LNCAP (cell line): ENCODE measurements at regions not wholly inside any gene's neighbourhood (a gene's known extent, or its start where the extent isn't known, plus 50 kb on each side); places are given as distances from the start of the nearest gene placed in this dataset.

Experiments
- CTCF ChIP-seq: fragments of 450-650 bp; IDR thresholded peaks from 2 replicates; pipeline ENCODE4 v1.5.1; 2017; ENCODE audit warnings: mild to moderate bottlenecking

GRCh38 chr12:75960954-75961661 lies 70.5 kb downstream of the PHLDA1 start:
- TF ChIP-seq CTCF: no peak

DNA sequence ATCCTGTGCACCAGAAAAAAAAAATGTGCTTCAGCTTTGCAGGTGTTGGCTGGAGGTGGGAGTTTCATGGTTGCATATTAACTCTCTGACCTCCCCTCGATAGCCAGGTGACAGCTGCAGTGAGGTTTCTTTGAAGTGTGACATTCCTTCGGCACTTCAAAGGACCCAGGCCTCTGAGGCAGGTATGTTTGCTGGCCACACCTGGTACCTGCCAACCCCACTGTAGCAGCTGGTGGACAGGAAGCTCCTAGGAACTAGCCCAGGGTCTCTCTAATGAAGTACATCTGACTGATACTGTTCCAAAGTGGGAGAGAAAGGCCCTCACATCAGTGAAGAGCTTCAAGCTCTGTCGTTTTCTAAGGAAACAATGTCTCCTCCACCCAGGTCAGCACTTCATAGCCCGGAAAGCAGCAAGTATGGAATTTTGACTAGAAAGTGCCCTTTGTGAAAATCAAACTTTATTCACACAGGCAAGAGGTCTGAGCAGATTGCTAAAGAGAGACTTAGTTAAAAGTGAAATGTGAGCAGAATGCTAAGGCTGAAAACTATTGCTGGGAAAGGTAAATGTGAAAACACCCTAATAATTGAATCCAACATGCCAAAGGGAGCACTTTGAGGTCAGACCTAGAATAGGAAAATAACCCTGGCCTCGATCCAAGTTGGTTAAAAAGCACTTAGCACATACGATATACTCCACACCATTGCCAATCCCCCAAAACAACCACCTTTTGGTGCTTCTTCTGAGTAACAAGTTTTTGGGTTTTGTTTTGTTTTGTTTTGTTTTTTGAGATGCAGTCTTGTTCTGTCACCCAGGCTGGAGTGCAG lies 71.3 kb downstream of the PHLDA1 start:
- no peak for TF ChIP-seq CTCF

DNA sequence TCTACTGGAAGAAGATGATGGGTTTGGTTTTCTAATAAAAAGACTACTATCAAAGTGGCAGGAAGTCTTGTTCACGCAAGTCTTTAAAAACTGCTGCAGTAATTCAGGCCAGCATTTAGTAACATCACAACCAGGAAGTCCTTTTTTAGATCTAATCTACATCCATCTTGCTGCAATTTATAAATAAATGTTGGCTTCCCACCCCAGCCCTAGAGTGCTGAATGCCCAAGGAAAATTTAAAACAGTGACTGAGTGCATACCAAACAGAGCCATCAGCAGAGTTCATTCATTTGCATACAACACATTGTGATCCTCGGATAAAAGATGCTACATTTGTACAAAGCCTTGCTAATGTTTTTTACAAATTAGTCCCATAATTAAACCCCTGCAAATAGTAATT lies 72.1 kb downstream of the PHLDA1 start:
- TF ChIP-seq CTCF: no peak

DNA sequence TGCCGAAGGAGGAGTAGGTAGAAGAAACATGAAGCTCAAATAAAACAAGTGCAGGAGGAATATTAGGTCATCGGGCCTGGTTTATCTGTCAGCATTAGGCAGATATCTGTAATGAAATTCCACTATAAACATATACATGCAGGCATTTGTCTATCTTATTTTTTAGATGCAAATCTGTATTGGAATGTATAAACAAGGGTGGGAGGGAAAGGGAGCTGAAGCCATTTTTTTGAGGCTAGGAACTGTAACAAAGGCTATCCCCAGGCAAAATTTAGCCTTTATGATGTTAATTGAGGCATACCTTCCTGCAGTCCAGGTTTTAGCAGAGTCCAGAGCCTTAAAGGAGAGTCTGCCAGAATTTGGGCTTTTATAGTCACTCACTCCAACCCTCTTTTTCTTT lies 72.5 kb downstream of the PHLDA1 start:
- TF ChIP-seq CTCF: no peak

DNA sequence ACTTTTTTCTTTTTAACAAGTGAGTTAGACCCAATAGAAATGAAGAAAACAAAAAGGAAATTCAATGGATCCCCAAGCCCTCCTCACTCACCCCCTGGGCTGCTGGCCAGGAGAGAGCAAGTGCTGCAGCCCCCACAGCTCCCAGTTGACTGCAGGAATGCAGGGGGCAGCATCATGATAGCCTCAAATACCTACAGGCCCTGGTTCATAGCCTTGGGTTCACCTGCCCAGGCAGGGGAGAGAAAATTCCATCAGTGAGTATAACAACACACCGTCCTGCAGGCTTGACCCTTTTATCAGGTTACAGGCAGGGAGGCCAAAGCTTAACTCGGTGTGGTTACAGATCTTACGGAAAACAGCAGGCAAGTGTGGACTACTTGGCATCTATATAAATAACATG lies 76.3 kb downstream of the PHLDA1 start:
- TF ChIP-seq CTCF: no peak

DNA sequence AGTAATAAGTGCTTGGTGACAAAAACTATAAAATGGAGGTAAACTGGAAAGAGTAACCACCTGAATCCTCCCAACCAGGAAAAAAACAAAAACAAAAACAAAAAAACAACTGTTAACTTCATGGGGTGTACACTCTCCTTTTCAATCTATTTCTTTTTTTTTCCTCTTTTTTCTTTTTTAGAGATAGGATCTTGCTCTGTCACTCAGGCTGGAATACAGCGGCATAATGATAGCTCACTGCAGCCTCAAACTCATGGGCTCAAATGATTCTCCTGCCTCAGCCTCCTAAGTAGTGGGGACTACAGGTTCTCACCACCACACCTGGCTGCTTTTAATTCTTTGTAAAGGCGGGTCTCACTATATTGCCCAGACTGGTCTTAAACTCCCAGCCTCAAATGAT lies 76.8 kb downstream of the PHLDA1 start:
- TF ChIP-seq CTCF: no peak

DNA sequence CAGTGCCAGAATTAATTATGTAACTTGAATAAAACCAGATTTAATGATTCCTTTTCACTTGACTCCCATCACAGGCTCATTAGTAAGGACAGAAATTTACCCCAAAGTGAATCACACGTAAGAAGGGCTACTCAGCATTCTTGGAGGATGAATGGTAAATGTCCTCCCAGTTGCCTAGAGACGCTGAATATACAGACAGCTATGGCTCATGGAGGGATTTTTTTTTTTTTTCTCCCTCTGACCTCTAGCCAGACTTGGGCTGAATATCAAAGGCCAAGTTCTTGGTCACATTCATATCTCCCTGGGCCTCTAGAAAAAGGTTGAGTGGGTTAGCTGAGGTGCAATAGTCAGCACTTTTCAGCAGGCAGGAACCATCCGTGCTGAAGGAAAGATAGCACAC lies 77.5 kb downstream of the PHLDA1 start:
- no peak for TF ChIP-seq CTCF
